Neural progenitor cell (in vitro differentiated cells): ENCODE measurements at regions not wholly inside any gene's neighbourhood (a gene's known extent, or its start where the extent isn't known, plus 50 kb on each side); places are given as distances from the start of the nearest gene placed in this dataset.

Experiments
- DNase-seq: peaks from one replicate; pipeline ENCODE4 v3.0.0-alpha.2; 2016; ENCODE audit warnings: low spot score
- H2AFZ ChIP-seq: fragments of 200-600 bp; sonication (generic); replicated peaks from 2 replicates; pipeline ENCODE4 v1.6.1; 2016; ENCODE audit warnings: antibody characterized with exemption
- H3F3A ChIP-seq: fragments of 200-600 bp; sonication (generic); 2 replicates; pipeline ENCODE4 v1.6.1; 2016; ENCODE audit warnings: antibody characterized with exemption, low read depth
- H3K27ac ChIP-seq: fragments of 200-600 bp; sonication (generic); 2 replicates; pipeline ENCODE4 v1.5.1; 2016; ENCODE audit warnings: mild to moderate bottlenecking
- H3K27me3 ChIP-seq: fragments of 200-600 bp; sonication (generic); 2 replicates; pipeline ENCODE4 v1.6.1; 2016; ENCODE audit warnings: mild to moderate bottlenecking, moderate library complexity
- H3K36me3 ChIP-seq: fragments of 200-600 bp; sonication (generic); 2 replicates; pipeline ENCODE4 v1.5.1; 2016
- H3K4me1 ChIP-seq: fragments of 200-600 bp; sonication (generic); 2 replicates; pipeline ENCODE4 v1.6.1; 2016; ENCODE audit warnings: mixed run types
- H3K4me2 ChIP-seq: fragments of 200-600 bp; sonication (generic); 2 replicates; pipeline ENCODE4 v1.6.1; 2016
- H3K4me3 ChIP-seq: fragments of 200-600 bp; sonication (generic); 2 replicates; pipeline ENCODE4 v1.5.1; 2016
- H3K79me2 ChIP-seq: fragments of 200-600 bp; sonication (generic); 2 replicates; pipeline ENCODE4 v1.6.1; 2016; ENCODE audit warnings: low read depth
- H3K9ac ChIP-seq: fragments of 200-600 bp; sonication (generic); 2 replicates; pipeline ENCODE4 v1.6.1; 2016
- H3K9me3 ChIP-seq: fragments of 200-600 bp; sonication (generic); 2 replicates; pipeline ENCODE4 v1.5.1; 2016; ENCODE audit warnings: low read depth
- H4K20me1 ChIP-seq: fragments of 200-600 bp; sonication (generic); 2 replicates; pipeline ENCODE4 v1.6.1; 2016; ENCODE audit warnings: low read depth
- H3K27ac Mint-ChIP-seq: 3 replicates; pipeline ENCODE4 v1.8.0; 2021; ENCODE audit warnings: mixed read lengths
- H3K27me3 Mint-ChIP-seq: 2 replicates; pipeline ENCODE4 v1.8.0; 2022; ENCODE audit warnings: low read depth, mild to moderate bottlenecking, inconsistent platforms, moderate library complexity, mixed read lengths; ENCODE audit not compliant: insufficient read depth
- H3K36me3 Mint-ChIP-seq: 3 replicates; pipeline ENCODE4 v1.8.0; 2021; ENCODE audit warnings: mixed read lengths
- H3K4me1 Mint-ChIP-seq: 3 replicates; pipeline ENCODE4 v1.8.0; 2021; ENCODE audit warnings: mixed read lengths
- H3K4me3 Mint-ChIP-seq: 3 replicates; pipeline ENCODE4 v1.8.0; 2021; ENCODE audit warnings: mild to moderate bottlenecking, moderate library complexity, mixed read lengths
- H3K9me3 Mint-ChIP-seq: 3 replicates; pipeline ENCODE4 v1.8.0; 2020; ENCODE audit warnings: mixed read lengths
- EZH2 ChIP-seq: fragments of 200-600 bp; sonication (generic); IDR thresholded peaks from 2 replicates; pipeline ENCODE4 v1.6.1; 2017; ENCODE audit warnings: antibody characterized with exemption, mild to moderate bottlenecking, moderate library complexity
- EZH2phosphoT487 ChIP-seq: fragments of 200-600 bp; sonication (generic); IDR thresholded peaks from 2 replicates; pipeline ENCODE4 v1.6.1; 2017; ENCODE audit warnings: antibody characterized with exemption
- TF ChIP-seq, protein P1 (sequence below): fragments of 200-600 bp; sonication (generic); IDR thresholded peaks from 2 replicates; pipeline ENCODE4 v1.5.1; 2017; ENCODE audit warnings: antibody characterized with exemption, mild to moderate bottlenecking

GRCh38 chrX:19293606-19294325, 50.0 kb upstream of the PDHA1 start:
- DNase-seq: no peak
- H3K4me2 ChIP-seq: no peak overlapping the region
- peaks cover 15% of the 10 kb centered on the region for H3K9me3 Mint-ChIP-seq

More at GRCh38 chrX:19293606-19294325, 50.0 kb upstream of the PDHA1 start:
- Histone ChIP-seq H4K20me1 (no peaks in the 10 kb centered on the region), H3K4me3 (no peak overlapping the region), H3K79me2 (no peaks in the 10 kb centered on the region), H3K4me1 (no peaks in the 10 kb centered on the region), H3K9me3 (no peaks in the 10 kb centered on the region), H3K27ac (no peak overlapping the region), H3K36me3 (no peaks in the 10 kb centered on the region), H3F3A (no peaks in the 10 kb centered on the region), H3K9ac (no peak overlapping the region), H2AFZ (no peak overlapping the region), H3K27me3 (no peaks in the 10 kb centered on the region)
- no peak overlapping the region for H3K27ac Mint-ChIP-seq
- no peak overlapping the region for H3K4me3 Mint-ChIP-seq
- H3K36me3 Mint-ChIP-seq: no peaks in the 10 kb centered on the region
- TF ChIP-seq EZH2: no peak
- TF ChIP-seq, protein P1, sequence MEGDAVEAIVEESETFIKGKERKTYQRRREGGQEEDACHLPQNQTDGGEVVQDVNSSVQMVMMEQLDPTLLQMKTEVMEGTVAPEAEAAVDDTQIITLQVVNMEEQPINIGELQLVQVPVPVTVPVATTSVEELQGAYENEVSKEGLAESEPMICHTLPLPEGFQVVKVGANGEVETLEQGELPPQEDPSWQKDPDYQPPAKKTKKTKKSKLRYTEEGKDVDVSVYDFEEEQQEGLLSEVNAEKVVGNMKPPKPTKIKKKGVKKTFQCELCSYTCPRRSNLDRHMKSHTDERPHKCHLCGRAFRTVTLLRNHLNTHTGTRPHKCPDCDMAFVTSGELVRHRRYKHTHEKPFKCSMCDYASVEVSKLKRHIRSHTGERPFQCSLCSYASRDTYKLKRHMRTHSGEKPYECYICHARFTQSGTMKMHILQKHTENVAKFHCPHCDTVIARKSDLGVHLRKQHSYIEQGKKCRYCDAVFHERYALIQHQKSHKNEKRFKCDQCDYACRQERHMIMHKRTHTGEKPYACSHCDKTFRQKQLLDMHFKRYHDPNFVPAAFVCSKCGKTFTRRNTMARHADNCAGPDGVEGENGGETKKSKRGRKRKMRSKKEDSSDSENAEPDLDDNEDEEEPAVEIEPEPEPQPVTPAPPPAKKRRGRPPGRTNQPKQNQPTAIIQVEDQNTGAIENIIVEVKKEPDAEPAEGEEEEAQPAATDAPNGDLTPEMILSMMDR: no peak
- TF ChIP-seq EZH2phosphoT487: no peak
- H3K27me3 Mint-ChIP-seq: no peaks in the 10 kb centered on the region
- peaks cover 6% of the 10 kb centered on the region for H3K4me1 Mint-ChIP-seq
